ENCODE measurements at regions not wholly inside any gene's neighbourhood (a gene's known extent, or its start where the extent isn't known, plus 50 kb on each side); places are given as distances from the start of the nearest gene placed in this dataset.

- Histone ChIP-seq H3K36me3 (ENCODE audit: insufficient read depth, low read length) (no peaks in the 10 kb centered on the region), H3K4me2 (ENCODE audit: low read depth, low read length, poor library complexity, severe bottlenecking) (no peak overlapping the region), H4K20me1 (ENCODE audit: insufficient read depth, low read length, poor library complexity, severe bottlenecking) (no peaks in the 10 kb centered on the region), H3F3A (ENCODE audit: low read depth) (no peaks in the 10 kb centered on the region), H3K9me3 (ENCODE audit: insufficient read depth, low read depth, low read length) (no peaks in the 10 kb centered on the region), H3K27me3 (ENCODE audit: insufficient read depth, low read length, poor library complexity, severe bottlenecking) (no peaks in the 10 kb centered on the region), H3K4me3 (ENCODE audit: low read length, poor library complexity, severe bottlenecking) (no peak overlapping the region), H3K79me2 (ENCODE audit: insufficient read depth, low read length) (no peaks in the 10 kb centered on the region), H3K9ac (ENCODE audit: low read depth, low read length, poor library complexity, severe bottlenecking) (no peak overlapping the region), H2AFZ (ENCODE audit: low read length) (no peak overlapping the region), H3K9me2 (replicated peaks; ENCODE audit: low read depth, low read length) (no peaks in the 10 kb centered on the region), H3K4me1 (ENCODE audit: insufficient read depth, low read length, poor library complexity, severe bottlenecking) (no peaks in the 10 kb centered on the region)
- TF ChIP-seq EZH2phosphoT487 (IDR thresholded peaks at IDR 0.05; ENCODE audit: borderline replicate concordance) (no peak), CTCF (conservative IDR thresholded peaks at IDR 0.05; ENCODE audit: low read length) (no peak)
These were observed 389.4 kb downstream of the RFC3 start for GRCh38 chr13:34207334-34207733.

- H3K4me1 ChIP-seq (ENCODE audit: insufficient read depth, low read length, poor library complexity, severe bottlenecking): no peaks in the 10 kb centered on the region
- H3K79me2 ChIP-seq (ENCODE audit: insufficient read depth, low read length): no peaks in the 10 kb centered on the region
- H3K4me3 ChIP-seq (ENCODE audit: low read length, poor library complexity, severe bottlenecking): no peak overlapping the region
- H3K9ac ChIP-seq (ENCODE audit: low read depth, low read length, poor library complexity, severe bottlenecking): no peak overlapping the region
- H3K9me2 ChIP-seq (replicated peaks; ENCODE audit: low read depth, low read length): no peaks in the 10 kb centered on the region
- no peaks in the 10 kb centered on the region for H3F3A ChIP-seq (ENCODE audit: low read depth)
- H4K20me1 ChIP-seq (ENCODE audit: insufficient read depth, low read length, poor library complexity, severe bottlenecking): no peaks in the 10 kb centered on the region
- H3K4me2 ChIP-seq (ENCODE audit: low read depth, low read length, poor library complexity, severe bottlenecking): no peak overlapping the region
- H3K36me3 ChIP-seq (ENCODE audit: insufficient read depth, low read length): no peaks in the 10 kb centered on the region
- H2AFZ ChIP-seq (ENCODE audit: low read length): no peak overlapping the region
- H3K9me3 ChIP-seq (ENCODE audit: insufficient read depth, low read depth, low read length): no peaks in the 10 kb centered on the region
- TF ChIP-seq EZH2phosphoT487 (IDR thresholded peaks at IDR 0.05; ENCODE audit: borderline replicate concordance) (no peak), CTCF (conservative IDR thresholded peaks at IDR 0.05; ENCODE audit: low read length) (no peak)
- no peaks in the 10 kb centered on the region for H3K27me3 ChIP-seq (ENCODE audit: insufficient read depth, low read length, poor library complexity, severe bottlenecking)
These were observed 389.9 kb downstream of the RFC3 start for GRCh38 chr13:34207872-34208271.

GRCh38 chr13:34208336-34208735, 390.4 kb downstream of the RFC3 start:
- Histone ChIP-seq H3K4me1 (ENCODE audit: insufficient read depth, low read length, poor library complexity, severe bottlenecking) (no peaks in the 10 kb centered on the region), H3K4me3 (ENCODE audit: low read length, poor library complexity, severe bottlenecking) (no peak overlapping the region), H3K79me2 (ENCODE audit: insufficient read depth, low read length) (no peaks in the 10 kb centered on the region), H3K27me3 (ENCODE audit: insufficient read depth, low read length, poor library complexity, severe bottlenecking) (no peaks in the 10 kb centered on the region), H3K9me3 (ENCODE audit: insufficient read depth, low read depth, low read length) (no peaks in the 10 kb centered on the region), H3K9me2 (replicated peaks; ENCODE audit: low read depth, low read length) (no peaks in the 10 kb centered on the region), H3K4me2 (ENCODE audit: low read depth, low read length, poor library complexity, severe bottlenecking) (no peak overlapping the region), H4K20me1 (ENCODE audit: insufficient read depth, low read length, poor library complexity, severe bottlenecking) (no peaks in the 10 kb centered on the region), H3K9ac (ENCODE audit: low read depth, low read length, poor library complexity, severe bottlenecking) (no peak overlapping the region), H3F3A (ENCODE audit: low read depth) (no peaks in the 10 kb centered on the region), H2AFZ (ENCODE audit: low read length) (no peak overlapping the region), H3K36me3 (ENCODE audit: insufficient read depth, low read length) (no peaks in the 10 kb centered on the region)
- TF ChIP-seq EZH2phosphoT487 (IDR thresholded peaks at IDR 0.05; ENCODE audit: borderline replicate concordance) (no peak), CTCF (conservative IDR thresholded peaks at IDR 0.05; ENCODE audit: low read length) (no peak)
